Midbrain (tissue), 1 donor: ENCODE measurements at regions not wholly inside any gene's neighbourhood (a gene's known extent, or its start where the extent isn't known, plus 50 kb on each side); places are given as distances from the start of the nearest gene placed in this dataset.

Experiments
- DNase-seq: peaks from one replicate; lab custom pipeline; 2025; lab: John Stamatoyannopoulos, UW

DNA sequence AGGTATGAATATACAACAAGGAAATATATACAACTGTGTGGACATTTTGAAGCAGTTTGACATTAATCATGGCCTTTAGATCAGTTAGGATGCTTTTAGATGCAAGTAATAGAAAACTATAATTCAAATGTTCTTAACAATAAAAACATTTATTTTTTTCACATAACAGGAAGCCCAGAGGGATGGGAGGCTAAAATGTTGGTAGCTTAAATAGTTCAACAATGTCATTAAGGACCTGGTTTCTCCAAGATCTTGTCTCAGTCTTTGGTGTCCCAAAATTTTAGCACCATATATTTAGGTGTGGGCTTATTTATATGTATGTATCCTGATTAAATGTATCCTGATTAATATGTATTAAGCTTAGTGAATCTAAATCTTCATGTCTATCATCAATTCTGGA is 292.4 kb downstream of the NUAK1 start:
- DNase-seq = no peak

DNA sequence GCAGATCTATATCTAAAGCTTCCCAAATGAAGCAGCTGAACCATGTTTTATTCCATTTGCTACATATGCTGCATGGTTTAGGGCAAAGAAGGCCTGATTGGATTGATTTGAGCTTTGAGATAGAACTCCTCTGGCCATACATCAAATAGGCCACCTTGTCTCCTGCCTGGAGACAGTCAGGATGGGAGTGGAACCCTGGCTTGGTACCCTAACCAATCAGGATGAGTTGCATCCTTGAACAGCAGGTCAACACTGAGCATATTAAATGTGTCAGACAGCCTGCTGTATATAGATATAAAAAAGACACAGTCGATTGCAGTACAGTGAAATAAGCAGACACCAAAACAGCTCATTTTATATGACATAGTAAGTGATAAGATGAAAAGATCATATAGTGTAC is 291.7 kb downstream of the NUAK1 start:
- no peak for DNase-seq

DNA sequence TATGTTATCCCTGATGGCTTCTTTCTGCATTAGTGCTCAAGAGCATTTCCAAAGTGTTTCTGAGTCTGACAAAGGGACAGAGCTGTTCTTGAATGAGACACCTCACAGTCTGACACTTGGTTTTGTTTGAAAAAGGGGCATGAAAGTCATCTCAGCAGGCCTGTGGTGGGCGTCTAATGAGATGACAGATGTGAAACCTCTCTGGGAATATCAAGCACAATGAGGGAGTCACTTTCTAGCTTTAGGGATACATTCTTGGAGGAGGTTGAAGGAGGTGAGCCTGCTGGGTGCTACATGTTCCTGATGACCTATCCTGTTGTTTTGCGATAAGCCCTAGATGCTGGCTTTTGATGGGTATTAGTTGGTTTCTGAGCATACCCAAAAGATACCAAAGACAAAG is 290.5 kb downstream of the NUAK1 start:
- DNase-seq = no peak

DNA sequence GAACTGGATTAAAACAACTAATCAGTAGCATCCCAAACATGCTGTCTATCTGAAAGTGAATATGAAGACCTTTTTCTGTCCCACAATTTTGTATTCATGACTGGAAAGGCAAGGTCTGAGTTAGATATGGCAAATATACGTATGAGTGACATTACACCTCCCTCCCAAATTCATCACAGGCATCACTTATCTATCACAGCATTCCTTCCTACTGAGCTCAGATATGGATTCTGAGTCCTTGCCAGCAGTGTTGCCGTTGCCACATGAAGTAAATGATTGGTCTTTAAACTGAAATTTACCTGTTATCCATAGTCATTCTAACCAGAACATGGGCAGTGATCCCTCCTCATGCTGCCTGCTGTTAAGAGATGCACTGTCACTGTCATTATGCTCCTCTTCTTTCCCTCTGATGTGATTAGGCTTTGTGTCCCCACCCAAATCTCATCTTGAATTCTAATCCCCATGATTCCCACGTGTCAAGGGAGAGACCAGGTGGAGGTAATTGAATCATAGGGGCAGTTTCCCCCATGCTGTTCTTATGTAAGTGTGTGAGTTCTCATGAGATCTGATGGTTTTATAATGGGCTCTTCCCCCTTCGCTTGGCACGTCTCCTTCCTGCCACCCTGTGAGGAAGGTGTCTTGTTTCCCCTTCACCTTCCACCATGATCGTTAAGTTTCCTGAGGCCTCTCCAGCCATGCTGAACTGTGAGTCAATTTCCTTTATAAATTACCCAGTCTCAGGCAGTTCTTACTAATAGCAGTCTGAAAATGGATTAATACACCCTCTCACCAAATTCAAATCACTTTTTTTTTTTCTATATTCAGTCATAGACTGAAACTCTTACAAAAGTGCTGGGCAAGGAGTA is 288.4 kb downstream of the NUAK1 start:
- DNase-seq = no peak

DNA sequence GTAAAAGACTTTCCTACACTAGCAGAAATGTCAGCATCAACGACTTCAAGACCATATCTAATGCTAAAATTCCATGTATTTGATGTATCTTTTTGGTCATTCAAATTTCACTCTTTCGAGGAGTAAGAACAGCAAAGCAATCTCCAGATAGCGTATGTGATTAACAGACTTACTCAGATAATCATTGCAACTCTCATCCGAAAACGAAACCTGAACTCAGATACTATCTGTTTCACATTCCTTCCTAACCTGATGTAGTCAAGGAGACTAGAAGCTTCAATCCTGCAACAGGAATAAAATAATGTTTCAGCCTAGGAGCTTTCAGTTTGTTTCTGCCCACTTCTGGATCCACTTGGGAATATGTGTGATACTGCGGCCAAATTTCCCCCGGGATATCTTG is 286.3 kb downstream of the NUAK1 start:
- DNase-seq = no peak

DNA sequence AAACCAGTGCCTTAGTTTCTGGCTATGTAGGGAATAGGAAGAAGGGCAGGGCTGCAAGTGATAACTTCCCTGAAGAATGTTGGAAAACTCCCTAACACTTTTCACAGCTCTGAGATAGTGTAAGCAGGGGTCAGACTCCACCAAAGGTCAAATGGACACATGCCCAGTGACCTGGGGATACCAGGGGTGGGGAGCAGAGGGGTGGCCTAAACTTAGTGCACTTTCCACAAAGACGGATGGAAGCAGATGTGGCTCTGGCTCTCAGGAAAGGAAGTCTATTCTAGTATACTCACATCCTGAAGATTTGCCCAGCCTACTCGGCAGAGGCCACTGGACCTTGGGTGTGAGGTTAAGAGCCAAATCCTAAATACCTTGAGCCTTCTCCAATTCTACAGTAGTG is 285.8 kb downstream of the NUAK1 start:
- no peak for DNase-seq

DNA sequence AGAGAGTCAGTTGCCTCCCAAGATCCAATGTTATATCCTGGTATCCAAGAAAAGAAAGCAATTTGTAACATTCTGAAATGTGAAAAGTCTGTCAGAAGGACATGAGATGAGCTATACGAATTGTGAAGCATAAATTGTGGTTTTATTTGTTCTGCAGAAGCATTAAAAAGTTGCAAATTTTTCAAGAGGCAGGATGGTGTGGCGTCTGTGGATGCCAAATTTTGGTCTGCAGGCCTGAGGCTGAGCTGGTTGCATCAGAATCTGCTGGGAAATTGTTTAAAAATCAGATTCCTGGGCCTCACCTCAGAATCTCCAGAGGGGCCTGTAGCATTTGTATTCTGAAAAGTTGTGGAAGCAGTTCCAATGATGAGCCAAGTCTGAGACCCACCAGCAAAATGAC is 284.7 kb downstream of the NUAK1 start:
- DNase-seq = no peak

DNA sequence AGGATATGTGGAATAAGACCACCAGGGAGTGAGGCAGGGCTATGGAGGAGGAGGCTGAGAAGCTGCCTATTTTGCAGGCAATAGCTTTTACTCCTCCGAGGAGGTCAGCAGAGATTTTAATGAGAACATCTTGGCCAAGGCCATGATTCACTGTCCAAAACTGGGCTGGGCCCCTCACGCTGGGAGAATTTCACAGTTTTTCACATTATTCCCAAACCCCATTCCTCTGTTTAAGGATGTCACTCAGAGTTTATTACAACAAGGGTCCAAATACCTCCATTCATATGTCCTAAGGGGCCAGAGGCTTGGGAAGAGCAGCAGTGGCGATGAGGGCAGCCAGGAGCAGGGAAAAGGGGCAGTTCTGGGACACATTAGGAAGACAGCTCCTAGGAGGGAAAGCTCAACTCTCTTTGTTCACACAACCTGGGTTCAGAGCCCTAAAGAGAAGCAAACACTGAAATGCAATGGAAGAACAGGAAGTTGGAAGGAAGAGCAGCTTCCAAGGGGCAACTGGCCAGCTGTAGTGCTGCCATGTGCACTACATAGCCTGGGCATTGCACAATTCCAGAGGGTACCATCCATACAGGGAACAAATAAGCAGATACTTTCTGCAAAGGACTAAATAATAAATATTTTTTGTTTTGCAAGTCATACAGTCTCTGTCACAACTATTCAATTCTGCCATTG is 283.2 kb downstream of the NUAK1 start:
- no peak for DNase-seq

DNA sequence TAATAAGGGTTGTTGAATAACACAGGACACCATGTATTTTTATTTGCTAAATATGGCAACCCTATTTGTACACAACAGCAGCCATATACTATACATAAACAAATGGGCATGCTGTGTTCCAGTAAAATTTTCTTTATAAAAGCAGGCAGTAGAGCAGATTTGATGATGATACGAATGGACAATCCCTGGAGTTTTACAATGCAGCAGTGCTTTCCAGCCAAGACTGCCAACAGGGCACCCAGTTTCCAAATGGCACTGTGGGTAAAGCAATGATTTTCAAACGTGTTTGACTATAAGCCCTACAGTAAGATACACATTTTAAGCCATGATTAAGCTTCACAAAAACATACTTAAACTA is 282.7 kb downstream of the NUAK1 start:
- no peak for DNase-seq

DNA sequence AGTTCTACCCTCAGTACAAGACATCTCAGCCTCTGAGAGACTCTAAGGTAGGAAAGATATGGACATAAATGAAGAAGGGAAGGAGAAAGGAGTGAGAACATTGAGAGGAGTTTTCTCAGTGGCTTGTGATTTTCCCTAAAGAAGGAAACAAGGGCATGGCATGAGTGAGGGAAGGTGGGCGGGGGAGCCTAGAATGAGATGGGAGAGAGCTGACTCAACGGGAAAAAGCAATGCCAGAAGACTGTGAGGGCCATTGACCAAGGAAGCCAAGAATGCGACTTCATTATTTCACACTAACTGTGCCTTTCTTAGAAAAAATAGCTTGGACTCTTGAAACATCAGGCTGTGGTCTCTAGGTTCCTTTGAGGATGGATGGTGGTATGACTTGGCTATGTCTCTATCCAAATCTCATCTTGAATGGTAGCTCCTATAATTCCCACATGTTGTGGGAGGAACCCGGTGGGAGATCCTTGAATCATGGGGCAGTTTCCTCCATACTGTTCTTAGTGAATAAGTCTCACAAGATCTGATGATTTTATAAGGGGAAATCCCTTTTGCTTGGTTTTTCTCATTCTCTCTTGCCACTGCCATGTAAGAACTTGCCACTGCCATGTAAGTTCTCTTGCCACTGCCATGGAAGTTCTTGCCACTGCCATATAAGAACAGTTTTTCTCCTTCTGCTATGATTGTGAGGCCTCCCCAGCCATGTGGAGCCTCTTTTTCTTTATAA is 279.6 kb downstream of the NUAK1 start:
- DNase-seq = no peak

DNA sequence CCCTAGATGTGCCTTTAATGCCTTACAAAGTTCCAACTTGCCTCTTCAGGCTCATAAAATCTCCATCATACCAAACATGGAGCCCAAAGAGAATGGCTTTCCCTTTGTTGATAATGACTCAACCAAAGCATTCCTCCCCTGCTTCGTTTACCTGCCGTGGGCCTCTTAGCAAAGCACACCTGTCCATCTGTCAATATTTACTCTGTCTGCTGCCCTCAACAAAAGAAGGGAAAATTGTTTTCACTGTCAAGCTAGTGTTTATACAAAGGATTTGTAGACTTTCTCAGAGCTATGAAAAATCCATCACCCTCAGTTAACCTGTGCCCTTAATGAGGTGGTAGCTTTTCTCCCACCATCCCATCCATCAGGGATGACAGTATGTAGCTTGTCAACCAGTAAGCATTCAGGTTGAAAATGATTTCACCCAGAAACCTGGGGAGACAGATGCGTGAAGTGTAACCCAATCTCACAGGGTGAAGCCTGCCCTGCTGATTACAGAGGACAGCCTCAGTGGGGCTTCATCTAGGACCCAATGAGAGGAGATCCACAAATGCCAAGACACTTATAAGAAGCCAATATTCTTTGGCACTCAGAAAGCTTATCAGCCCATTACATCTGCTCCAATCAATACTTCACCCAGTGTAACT is 278.1 kb downstream of the NUAK1 start:
- no peak for DNase-seq

DNA sequence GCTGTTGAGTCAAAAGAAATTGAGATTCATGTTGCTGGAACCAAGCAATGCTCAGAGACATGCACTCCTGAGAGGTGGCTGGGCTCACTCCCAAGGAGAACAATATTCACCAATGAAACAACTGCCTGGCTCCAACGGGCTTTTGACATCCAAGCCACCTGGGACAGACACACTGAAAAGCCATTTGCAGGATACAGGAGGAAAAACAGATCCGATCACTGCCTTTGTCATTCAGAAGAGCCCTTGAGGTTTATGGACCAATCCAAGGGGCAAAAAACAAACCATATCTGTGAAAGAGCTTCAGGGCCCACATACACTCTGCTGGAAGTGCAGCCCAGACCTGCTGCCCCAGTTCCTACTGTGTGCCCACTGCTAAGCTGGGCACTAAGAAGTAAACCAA is 277.5 kb downstream of the NUAK1 start:
- DNase-seq = no peak

DNA sequence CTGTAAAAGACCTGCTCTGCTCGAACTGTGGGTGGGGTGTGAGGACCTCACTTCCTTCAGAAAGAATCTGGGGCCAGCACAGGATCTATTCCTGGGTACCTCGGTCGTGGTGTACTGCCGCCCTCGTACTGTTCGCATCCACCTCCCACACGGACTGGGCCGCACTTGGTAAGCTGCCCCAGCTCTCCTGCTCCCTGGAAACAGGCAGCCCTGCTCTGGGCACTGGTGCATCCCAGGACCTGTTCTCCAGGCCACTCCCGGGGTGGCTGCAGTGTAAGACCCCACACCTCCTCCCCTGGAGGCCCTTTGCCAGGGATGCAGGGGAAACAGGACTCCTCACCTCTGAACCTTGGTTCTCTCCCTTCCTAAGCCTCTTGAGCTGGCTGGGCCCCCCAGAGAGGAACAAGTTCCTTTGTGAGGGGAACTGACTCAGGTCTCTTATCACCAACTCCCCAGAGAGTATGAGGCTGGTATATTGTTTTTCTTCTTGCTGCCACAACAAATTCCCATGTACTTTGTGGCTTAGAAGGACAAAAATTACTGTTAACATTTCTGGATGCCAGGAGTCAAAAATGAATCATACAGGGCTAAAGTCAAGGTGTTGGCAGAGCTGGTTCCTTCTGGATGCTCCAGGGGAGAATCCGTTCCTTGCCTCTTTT is 276.5 kb downstream of the NUAK1 start:
- DNase-seq = no peak

DNA sequence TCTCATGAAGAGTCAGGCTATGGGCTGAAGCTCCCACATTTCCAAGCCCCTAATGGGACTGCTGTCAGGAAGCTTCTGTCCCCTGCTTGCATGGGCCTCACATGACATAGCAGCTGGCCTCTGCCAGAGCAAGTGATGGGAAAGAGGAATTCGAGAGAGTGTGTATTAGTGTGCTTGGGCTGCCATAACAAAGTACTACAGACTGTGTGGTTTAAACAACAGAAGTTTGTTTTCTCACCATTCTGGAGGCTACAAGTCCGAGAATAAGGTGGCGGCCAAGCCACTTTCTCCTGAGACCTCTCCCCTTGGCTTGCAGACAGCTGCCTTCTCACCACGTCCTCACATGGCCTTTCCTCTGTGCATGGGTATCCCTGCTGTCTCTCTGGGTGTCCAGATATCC is 274.4 kb downstream of the NUAK1 start:
- DNase-seq = no peak

DNA sequence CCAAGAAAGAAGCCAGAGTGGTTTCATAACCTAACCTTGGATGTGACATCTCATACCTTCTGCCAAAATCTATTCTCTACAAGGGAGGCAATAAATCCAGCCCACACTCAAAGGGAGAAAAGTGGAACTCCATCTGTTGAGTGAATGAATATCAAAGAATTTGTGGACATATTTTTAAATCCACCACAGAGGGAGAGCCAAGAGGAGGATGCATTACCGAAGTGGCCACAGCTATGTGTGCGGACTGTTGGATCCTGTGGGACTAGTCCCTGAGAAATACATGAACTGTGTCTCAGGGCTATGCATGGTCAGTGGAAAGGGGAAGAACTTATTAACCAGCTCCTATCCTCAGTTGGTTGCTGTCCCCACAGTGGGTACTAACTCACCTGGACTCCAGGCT is 273.9 kb downstream of the NUAK1 start:
- no peak for DNase-seq

DNA sequence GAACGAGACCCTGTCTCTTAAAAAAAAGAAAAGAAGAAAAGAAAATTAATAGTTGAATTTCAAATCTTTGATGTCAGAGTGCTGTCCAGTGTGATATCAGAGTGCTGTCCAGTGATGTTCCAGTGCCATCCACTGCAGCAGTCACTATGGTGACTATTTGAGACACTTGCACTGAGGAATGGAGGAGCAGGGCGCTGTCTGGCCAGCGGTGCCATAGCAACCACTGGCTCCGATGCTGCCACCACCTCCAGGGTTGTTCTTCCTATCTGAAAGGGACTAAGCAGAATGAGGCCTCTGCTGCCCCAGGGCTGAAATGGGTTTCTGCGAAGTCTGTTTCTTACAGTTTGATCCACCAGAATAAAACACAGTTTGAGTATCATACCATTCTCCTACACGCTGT is 272.9 kb downstream of the NUAK1 start:
- no peak for DNase-seq

DNA sequence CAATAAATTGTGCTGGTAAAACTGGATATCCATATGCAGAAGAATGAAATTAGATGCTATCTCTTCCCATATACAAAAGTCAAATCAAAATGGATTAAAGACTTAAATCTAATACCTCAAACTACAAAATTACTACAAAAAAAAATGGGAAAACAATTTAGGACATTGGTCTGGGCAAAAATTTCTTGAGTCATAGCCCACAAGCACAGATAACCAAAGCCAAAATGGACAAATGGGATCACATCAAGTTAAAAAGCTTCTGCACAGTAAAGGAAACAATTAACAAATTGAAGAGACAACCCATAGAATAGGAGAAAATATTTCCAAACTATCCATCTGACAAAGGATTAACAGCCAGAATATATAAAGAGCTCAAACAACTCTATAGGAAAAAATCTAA is 264.6 kb downstream of the NUAK1 start:
- no peak for DNase-seq

DNA sequence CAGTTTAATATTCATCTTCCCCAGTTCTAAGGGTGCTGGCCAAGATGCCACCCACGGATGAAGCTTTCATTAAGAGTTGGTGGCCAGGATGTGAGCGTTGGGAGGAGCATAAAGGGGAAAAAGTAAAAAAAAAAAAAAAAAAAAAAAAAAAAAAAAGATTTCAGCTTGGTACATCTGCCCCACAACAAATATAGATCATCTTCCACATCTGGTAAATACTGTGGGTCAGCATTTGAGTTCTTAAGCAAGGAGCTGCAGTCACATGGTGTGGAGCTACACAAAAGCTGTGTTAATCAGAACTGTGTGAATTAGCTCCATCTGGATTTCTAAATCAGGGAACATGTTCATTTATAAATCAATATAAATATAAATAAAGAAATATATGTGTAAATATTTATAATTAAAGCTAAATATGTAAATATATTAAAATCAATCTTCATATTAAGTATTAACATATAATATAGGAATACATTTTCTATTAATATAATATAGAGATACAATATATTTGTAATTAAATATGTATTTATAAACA is 262.3 kb downstream of the NUAK1 start:
- DNase-seq = no peak

DNA sequence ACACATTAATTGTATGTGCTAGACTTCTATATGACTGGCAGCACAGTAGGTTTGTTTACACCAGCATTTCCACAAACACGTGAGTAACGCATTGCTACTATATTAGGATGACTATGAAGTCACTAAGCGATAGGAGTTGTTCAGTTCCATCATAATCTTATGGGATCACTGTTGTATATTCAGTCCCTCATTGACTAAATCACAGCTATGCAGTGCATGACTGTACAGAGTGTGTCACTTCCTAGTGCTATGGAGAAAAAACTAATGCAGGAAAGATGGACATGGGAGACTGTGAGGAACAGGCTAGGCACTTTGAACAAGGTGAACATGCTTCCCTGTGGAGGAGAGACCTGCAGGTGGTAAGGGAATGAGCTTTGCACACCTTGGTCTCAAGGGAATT is 259.8 kb downstream of the NUAK1 start:
- no peak for DNase-seq

DNA sequence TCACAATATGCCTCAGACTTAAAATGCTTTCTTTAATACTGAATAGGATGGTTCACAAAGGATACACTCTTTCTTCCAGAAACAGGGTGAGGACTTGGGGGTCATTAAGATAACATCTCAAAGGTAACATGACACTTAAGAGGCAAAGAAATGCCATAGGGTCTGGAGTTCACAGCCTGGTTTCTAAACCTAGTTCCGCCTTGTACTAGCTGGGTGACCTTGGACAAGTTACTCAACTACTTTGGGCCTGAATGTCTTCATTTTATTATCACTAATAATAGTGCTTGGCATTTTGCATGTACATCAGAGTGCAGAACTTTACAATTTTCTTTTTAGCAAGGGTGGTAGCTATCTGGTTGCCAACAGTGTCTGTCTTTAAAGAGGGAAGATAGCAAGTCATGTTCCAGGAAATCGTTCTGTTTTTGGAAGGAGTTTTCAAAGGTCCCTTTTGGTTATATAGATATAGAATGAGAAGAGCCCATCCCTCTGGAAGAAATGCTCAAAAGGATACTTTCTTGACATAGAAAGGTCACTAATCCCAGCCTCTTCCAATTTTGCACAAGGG is 257.8 kb downstream of the NUAK1 start:
- DNase-seq = no peak

DNA sequence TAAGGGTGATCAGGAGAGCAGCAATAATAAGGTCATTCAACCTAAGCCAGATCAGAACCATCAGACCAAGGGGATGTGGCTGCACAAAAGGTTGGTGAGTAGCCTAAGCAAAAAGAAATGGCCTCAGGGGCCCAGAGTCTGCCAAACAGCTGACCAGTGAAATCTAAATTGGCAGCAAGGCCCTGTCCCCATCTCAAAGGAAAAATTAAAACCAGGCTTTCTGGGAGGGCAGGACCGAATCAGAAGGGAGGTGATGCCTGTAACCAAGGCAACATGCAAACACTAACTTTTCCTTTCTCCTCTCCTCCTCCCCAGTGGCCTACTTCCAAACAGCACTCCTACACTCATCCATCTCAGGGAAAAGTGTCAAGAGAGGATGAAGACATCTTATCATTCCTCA is 256.4 kb downstream of the NUAK1 start:
- no peak for DNase-seq
